Caco-2 (cell line): ENCODE measurements at regions not wholly inside any gene's neighbourhood (a gene's known extent, or its start where the extent isn't known, plus 50 kb on each side); places are given as distances from the start of the nearest gene placed in this dataset.

Source experiments
- BruUV-seq: library from RNA; stranded (reverse); fragments of 400-500 nt; replicated peaks from 2 replicates; lab custom pipeline; 2021; lab: Mats Ljungman, UMichigan
- CTCF ChIA-PET: fragments of 300-600 bp; sonication (Branson Sonifier 250); formaldehyde crosslinking; loops from one replicate; lab custom pipeline; 2022; ENCODE audit warnings: antibody characterized with exemption; lab: Charles Lee
- POLR2A ChIA-PET: fragments of 300-600 bp; sonication (Branson Sonifier 250); formaldehyde crosslinking; loops from one replicate; lab custom pipeline; 2022; ENCODE audit warnings: antibody characterized with exemption; lab: Charles Lee
- DNase-seq, 2 experiments: peaks; one replicate each; pipeline versions ENCODE4 v3.0.0 to v3.0.0-alpha.2; 2020 to 2022
- H3K27me3 ChIP-seq: replicated peaks from 2 replicates; pipeline ENCODE4 v1.6.0; 2011; ENCODE audit warnings: low read length; ENCODE audit not compliant: control insufficient read depth, insufficient read depth
- H3K36me3 ChIP-seq: 2 replicates; pipeline ENCODE4 v1.5.1; 2011; ENCODE audit warnings: low read length; ENCODE audit not compliant: control insufficient read depth, insufficient read depth
- H3K4me1 ChIP-seq: fragments of 250-450 bp; sonication (Bioruptor Pico); 2 replicates; pipeline ENCODE4 v1.5.1; 2020; ENCODE audit warnings: mild to moderate bottlenecking
- H3K4me3 ChIP-seq: 2 replicates; pipeline ENCODE4 v1.5.1; 2011; ENCODE audit warnings: low read depth, mild to moderate bottlenecking, control low read depth, low read length
- H3K9me3 ChIP-seq: fragments of 250-450 bp; sonication (Bioruptor Pico); 2 replicates; pipeline ENCODE4 v1.5.1; 2020; ENCODE audit warnings: mild to moderate bottlenecking, moderate library complexity
- H3K27ac Mint-ChIP-seq: one replicate; pipeline ENCODE4 v1.8.0; 2022; ENCODE audit warnings: mixed read lengths; ENCODE audit not compliant: unreplicated experiment
- H3K27me3 Mint-ChIP-seq: one replicate; pipeline ENCODE4 v1.8.0; 2022; ENCODE audit warnings: mixed read lengths; ENCODE audit not compliant: insufficient read depth, unreplicated experiment
- H3K36me3 Mint-ChIP-seq: one replicate; pipeline ENCODE4 v1.8.0; 2022; ENCODE audit warnings: mild to moderate bottlenecking, mixed read lengths; ENCODE audit not compliant: insufficient read depth, unreplicated experiment
- H3K4me1 Mint-ChIP-seq: one replicate; pipeline ENCODE4 v1.8.0; 2022; ENCODE audit warnings: low read depth, mixed read lengths; ENCODE audit not compliant: unreplicated experiment
- H3K4me3 Mint-ChIP-seq: one replicate; pipeline ENCODE4 v1.8.0; 2022; ENCODE audit warnings: mild to moderate bottlenecking, moderate library complexity, mixed read lengths; ENCODE audit not compliant: unreplicated experiment
- H3K9me3 Mint-ChIP-seq: one replicate; pipeline ENCODE4 v1.8.0; 2022; ENCODE audit warnings: mixed read lengths; ENCODE audit not compliant: unreplicated experiment
- CTCF ChIP-seq, 2 experiments: fragments of 200-600 bp in 1 of 2; IDR thresholded peaks; 1 replicate in 1 of 2; 2 replicates in 1 of 2; pipeline versions ENCODE4 v1.5.1 to v1.8.0; 2011 to 2022; ENCODE audit warnings: antibody characterized with exemption in 1 of 2, control low read depth in 1 of 2, inconsistent platforms in 1 of 2, low read depth in 1 of 2, low read length in 1 of 2, mild to moderate bottlenecking in 1 of 2, moderate library complexity in 1 of 2; ENCODE audit not compliant: insufficient read depth in 1 of 2, severe bottlenecking in 1 of 2, unreplicated experiment in 1 of 2
- intact Hi-C: fragments of 100-400 bp; cut with micrococcal nuclease; formaldehyde crosslinking; loops from one replicate; pipeline ENCODE4 v1.10.0; 2022; ENCODE audit not compliant: unreplicated experiment

- Mint-ChIP-seq H3K36me3 (no peaks in the 10 kb centered on the region), H3K4me3 (no peak overlapping the region), H3K27ac (no peak overlapping the region), H3K4me1 (peaks cover 10% of the 10 kb centered on the region), H3K9me3 (peaks cover 35% of the 10 kb centered on the region), H3K27me3 (no peaks in the 10 kb centered on the region)
- peaks cover 13% of the 10 kb centered on the region for H3K4me1 ChIP-seq
- H3K27me3 ChIP-seq: no peaks in the 10 kb centered on the region
- BruUV-seq: no TSS peak
- H3K4me3 ChIP-seq: no peak overlapping the region
- peaks cover 19% of the 10 kb centered on the region for H3K9me3 ChIP-seq
- ChIA-PET POLR2A (no interaction called here), CTCF (no interaction called here)
- H3K36me3 ChIP-seq: no peaks in the 10 kb centered on the region
- DNase-seq: no peak
- no peak for TF ChIP-seq CTCF (IDR thresholded peaks at IDR 0.05; ENCODE audit: insufficient read depth in 1 of 2, low read depth in 1 of 2, low read length in 1 of 2, severe bottlenecking in 1 of 2, unreplicated experiment in 1 of 2)
- intact Hi-C loops: no loop called here
These were observed 179.0 kb downstream of the SNX19 start for GRCh38 chr11:130737041-130737830.

- intact Hi-C loops: no loop called here
- Histone ChIP-seq H3K27me3 (no peaks in the 10 kb centered on the region), H3K4me1 (peaks cover 13% of the 10 kb centered on the region), H3K4me3 (no peak overlapping the region), H3K9me3 (peaks cover 24% of the 10 kb centered on the region), H3K36me3 (no peaks in the 10 kb centered on the region)
- Mint-ChIP-seq H3K4me1 (peaks cover 10% of the 10 kb centered on the region), H3K36me3 (no peaks in the 10 kb centered on the region), H3K9me3 (peaks cover 37% of the 10 kb centered on the region), H3K27me3 (no peaks in the 10 kb centered on the region), H3K27ac (no peak overlapping the region), H3K4me3 (no peak overlapping the region)
- ChIA-PET CTCF (no interaction called here), POLR2A (no interaction called here)
- BruUV-seq: no TSS peak
- TF ChIP-seq CTCF (IDR thresholded peaks at IDR 0.05; ENCODE audit: insufficient read depth in 1 of 2, low read depth in 1 of 2, low read length in 1 of 2, severe bottlenecking in 1 of 2, unreplicated experiment in 1 of 2): no peak
- no peak for DNase-seq
These were observed 178.3 kb downstream of the SNX19 start for GRCh38 chr11:130737866-130738431.

GRCh38 chr11:130738611-130739010 lies 177.7 kb downstream of the SNX19 start:
- H3K36me3 ChIP-seq: no peaks in the 10 kb centered on the region
- Mint-ChIP-seq H3K9me3 (peaks cover 37% of the 10 kb centered on the region), H3K4me3 (no peak overlapping the region), H3K36me3 (no peaks in the 10 kb centered on the region), H3K27ac (no peak overlapping the region), H3K27me3 (no peaks in the 10 kb centered on the region), H3K4me1 (peaks cover 10% of the 10 kb centered on the region)
- CTCF ChIA-PET: no interaction called here
- POLR2A ChIA-PET: no interaction called here
- peaks cover 24% of the 10 kb centered on the region for H3K9me3 ChIP-seq
- no TSS peak for BruUV-seq
- no peak for TF ChIP-seq CTCF (IDR thresholded peaks at IDR 0.05; ENCODE audit: insufficient read depth in 1 of 2, low read depth in 1 of 2, low read length in 1 of 2, severe bottlenecking in 1 of 2, unreplicated experiment in 1 of 2)
- no peak for DNase-seq
- peaks cover 13% of the 10 kb centered on the region for H3K4me1 ChIP-seq
- H3K4me3 ChIP-seq: no peak overlapping the region
- intact Hi-C loops: no loop called here
- H3K27me3 ChIP-seq: no peaks in the 10 kb centered on the region
